H1 (cell line): ENCODE measurements at regions not wholly inside any gene's neighbourhood (a gene's known extent, or its start where the extent isn't known, plus 50 kb on each side); places are given as distances from the start of the nearest gene placed in this dataset.

Source experiments
- CTCF ChIA-PET: fragments of 300-600 bp; sonication (Branson Sonifier 250); formaldehyde crosslinking; loops from one replicate; lab custom pipeline; 2021; ENCODE audit not compliant: partially characterized antibody; lab: Charles Lee
- POLR2A ChIA-PET: fragments of 300-600 bp; sonication (Branson Sonifier 250); formaldehyde crosslinking; loops from one replicate; lab custom pipeline; 2021; ENCODE audit warnings: inconsistent platforms; ENCODE audit not compliant: partially characterized antibody; lab: Charles Lee
- DNase-seq, 2 experiments: peaks; one replicate each; pipeline versions ENCODE4 v3.0.0 to v3.0.0-alpha.2; 2010 to 2022; ENCODE audit warnings: low spot score in 2 of 2, low read depth in 1 of 2, mixed read lengths in 1 of 2
- FAIRE-seq: peaks from 2 replicates; lab custom pipeline; 2011; peaks lifted over from hg19 to GRCh38; lab: Jason Lieb, UNC
- H2AFZ ChIP-seq: 2 replicates; pipeline ENCODE4 v1.8.1; 2012; ENCODE audit warnings: low read length, inconsistent platforms
- H2AK5ac ChIP-seq: 2 replicates; pipeline ENCODE4 v1.6.1; 2013; ENCODE audit warnings: low read depth, low read length
- H2BK120ac ChIP-seq: replicated peaks from 2 replicates; pipeline ENCODE3; 2013; ENCODE audit warnings: low read depth, low read length, inconsistent platforms
- H2BK12ac ChIP-seq: 2 replicates; pipeline ENCODE4 v1.6.1; 2013; ENCODE audit warnings: low read depth, low read length
- H2BK15ac ChIP-seq: 2 replicates; pipeline ENCODE4 v1.6.1; 2013; ENCODE audit warnings: low read length
- H2BK20ac ChIP-seq: 2 replicates; pipeline ENCODE4 v1.6.1; 2013; ENCODE audit warnings: low read length
- H2BK5ac ChIP-seq: 2 replicates; pipeline ENCODE4 v1.6.1; 2013; ENCODE audit warnings: low read depth, low read length
- H3K14ac ChIP-seq: 2 replicates; pipeline ENCODE4 v1.6.1; 2013; ENCODE audit warnings: inconsistent platforms; ENCODE audit not compliant: insufficient read length
- H3K18ac ChIP-seq: 2 replicates; pipeline ENCODE4 v1.6.1; 2013; ENCODE audit warnings: low read length; ENCODE audit errors: extremely low read depth
- H3K23ac ChIP-seq: 2 replicates; pipeline ENCODE4 v1.6.1; 2013; ENCODE audit warnings: inconsistent platforms; ENCODE audit not compliant: insufficient read length
- H3K23me2 ChIP-seq: 2 replicates; pipeline ENCODE4 v1.6.1; 2013; ENCODE audit warnings: low read depth, low read length
- H3K27ac ChIP-seq: 2 replicates; pipeline ENCODE4 v1.6.1; 2011; ENCODE audit warnings: low read depth, low read length, inconsistent platforms
- H3K27me3 ChIP-seq, 4 experiments: replicated peaks in 1 of 4; 1 replicate in 1 of 4; 2 replicates in 3 of 4; pipeline versions ENCODE4 v1.6.1 to v1.8.1; 2011 to 2013; ENCODE audit warnings: low read length in 3 of 4, mild to moderate bottlenecking in 3 of 4, inconsistent platforms in 2 of 4, mixed read lengths in 2 of 4, moderate library complexity in 1 of 4; ENCODE audit not compliant: control insufficient read depth in 3 of 4, insufficient read depth in 3 of 4; ENCODE audit errors: extremely low read depth in 1 of 4
- H3K36me3 ChIP-seq, 4 experiments: 2 replicates each; pipeline versions ENCODE4 v1.6.1 to v1.8.1; 2011 to 2013; ENCODE audit warnings: mild to moderate bottlenecking in 4 of 4, low read length in 3 of 4, moderate library complexity in 2 of 4, control low read depth in 1 of 4, inconsistent platforms in 1 of 4; ENCODE audit not compliant: insufficient read depth in 4 of 4, control insufficient read depth in 2 of 4
- H3K4ac ChIP-seq: replicated peaks from 2 replicates; pipeline ENCODE3; 2013; ENCODE audit warnings: low read length, low read depth, mixed read lengths, inconsistent platforms; ENCODE audit not compliant: insufficient read length
- H3K4me1 ChIP-seq, 4 experiments: replicated peaks in 1 of 4; 1 replicate in 1 of 4; 2 replicates in 3 of 4; pipeline versions ENCODE4 v1.6.1 to v1.8.1; 2011 to 2013; ENCODE audit warnings: low read length in 3 of 4, inconsistent platforms in 2 of 4, mixed read lengths in 1 of 4; ENCODE audit not compliant: insufficient read depth in 4 of 4, control insufficient read depth in 3 of 4
- H3K4me2 ChIP-seq, 2 experiments: 2 replicates each; pipeline versions ENCODE4 v1.6.1 to v1.8.1; 2011 to 2013; ENCODE audit warnings: low read depth in 2 of 2, low read length in 2 of 2, control low read depth in 1 of 2, inconsistent platforms in 1 of 2, mild to moderate bottlenecking in 1 of 2; ENCODE audit not compliant: insufficient read depth in 1 of 2
- H3K4me3 ChIP-seq, 4 experiments: fragments of 200-600, 300-600 bp in 1 of 4; sonication (generic), shearing (Covaris generic), sonication (Bioruptor Twin) in 1 of 4; 2 replicates each; pipeline versions ENCODE4 v1.5.1 to v1.8.1; 2011 to 2016; ENCODE audit warnings: low read length in 4 of 4, low read depth in 3 of 4, control low read depth in 2 of 4, inconsistent platforms in 2 of 4, mild to moderate bottlenecking in 2 of 4, mixed read lengths in 1 of 4, moderate library complexity in 1 of 4; ENCODE audit not compliant: insufficient read depth in 2 of 4; ENCODE audit errors: extremely low read depth in 1 of 4
- H3K56ac ChIP-seq: replicated peaks from 2 replicates; pipeline ENCODE3; 2013; ENCODE audit warnings: low read depth, mild to moderate bottlenecking, mixed read lengths, low read length, inconsistent platforms; ENCODE audit not compliant: insufficient read length
- H3K79me1 ChIP-seq: 2 replicates; pipeline ENCODE4 v1.6.1; 2013; ENCODE audit warnings: low read depth, low read length, control low read depth
- H3K79me2 ChIP-seq, 2 experiments: 2 replicates each; pipeline versions ENCODE4 v1.6.1 to v1.8.1; 2012 to 2013; ENCODE audit warnings: low read length in 2 of 2, mild to moderate bottlenecking in 2 of 2, inconsistent platforms in 1 of 2; ENCODE audit not compliant: insufficient read depth in 2 of 2, control insufficient read depth in 1 of 2
- H3K9ac ChIP-seq, 4 experiments: replicated peaks in 1 of 4; 1 replicate in 1 of 4; 2 replicates in 3 of 4; pipeline versions ENCODE4 v1.6.1 to v1.8.1; 2011 to 2013; ENCODE audit warnings: low read depth in 3 of 4, low read length in 3 of 4, control low read depth in 2 of 4, mild to moderate bottlenecking in 2 of 4, moderate library complexity in 2 of 4, inconsistent platforms in 1 of 4; ENCODE audit errors: extremely low read depth in 1 of 4
- H3K9me3 ChIP-seq, 2 experiments: 2 replicates each; pipeline versions ENCODE4 v1.6.1 to v1.8.1; 2012 to 2013; ENCODE audit warnings: mild to moderate bottlenecking in 2 of 2, moderate library complexity in 2 of 2, control low read depth in 1 of 2, inconsistent platforms in 1 of 2, low read depth in 1 of 2, low read length in 1 of 2, mixed read lengths in 1 of 2; ENCODE audit not compliant: insufficient read depth in 2 of 2
- H4K20me1 ChIP-seq, 2 experiments: replicated peaks in 1 of 2; 2 replicates each; pipeline versions ENCODE3 to v1.8.1; 2011 to 2013; ENCODE audit warnings: inconsistent platforms in 2 of 2, low read length in 2 of 2, mild to moderate bottlenecking in 1 of 2; ENCODE audit not compliant: insufficient read depth in 2 of 2, control insufficient read depth in 1 of 2
- H4K5ac ChIP-seq: 2 replicates; pipeline ENCODE4 v1.6.1; 2013; ENCODE audit warnings: low read length, low read depth, mixed read lengths, inconsistent platforms; ENCODE audit not compliant: insufficient read length
- H4K8ac ChIP-seq: 2 replicates; pipeline ENCODE4 v1.8.0; 2013; ENCODE audit warnings: mild to moderate bottlenecking, moderate library complexity, low read length, inconsistent platforms; ENCODE audit not compliant: insufficient read depth; ENCODE audit errors: extremely low read depth
- H4K91ac ChIP-seq: replicated peaks from 2 replicates; pipeline ENCODE3; 2013; ENCODE audit warnings: low read length, mixed read lengths, inconsistent platforms; ENCODE audit not compliant: insufficient read length
- BCL11A ChIP-seq, 2 experiments: IDR thresholded peaks; one replicate each; pipeline ENCODE4 v1.6.1; 2011; ENCODE audit warnings: low read depth in 2 of 2, low read length in 2 of 2, mild to moderate bottlenecking in 2 of 2
- CREB1 ChIP-seq: IDR thresholded peaks from 2 replicates; pipeline ENCODE4 v1.6.1; 2012; ENCODE audit warnings: inconsistent platforms
- KDM1A ChIP-seq: fragments of 200-600, 300-600 bp; sonication (generic); IDR thresholded peaks from 2 replicates; pipeline ENCODE4 v1.7.1; 2016; ENCODE audit warnings: mild to moderate bottlenecking, low read length, borderline replicate concordance
- SIX5 ChIP-seq: IDR thresholded peaks from 2 replicates; pipeline ENCODE4 v1.6.1; 2011; ENCODE audit warnings: mild to moderate bottlenecking, low read depth, low read length
- SUZ12 ChIP-seq: fragments of 200-600 bp; sonication (generic); IDR thresholded peaks from 2 replicates; pipeline ENCODE4 v1.6.1; 2012; ENCODE audit warnings: mild to moderate bottlenecking, inconsistent platforms, low read length, moderate library complexity, mixed read lengths
- TBP ChIP-seq: IDR thresholded peaks from 2 replicates; pipeline ENCODE4 v1.6.1; 2011; ENCODE audit warnings: low read depth, low read length, improper control_type of control experiment
- WGBS, 2 experiments: shearing (Covaris generic) in 1 of 2; methylation state at CpG; one replicate each; pipeline versions ENCODE4 v1.1.6 to v1.1.7; 2013 to 2015; ENCODE audit warnings: low lambda C conversion rate in 2 of 2, mixed read lengths in 2 of 2, inconsistent platforms in 1 of 2, low coverage in 1 of 2, missing lambda C conversion rate in 1 of 2; ENCODE audit not compliant: insufficient replicate concordance in 2 of 2, insufficient coverage in 1 of 2, insufficient read length in 1 of 2; ENCODE audit errors: extremely low coverage in 1 of 2, missing lambda C conversion rate in 1 of 2; 5-methylcytosine and 5-hydroxymethylcytosine counted together

DNA sequence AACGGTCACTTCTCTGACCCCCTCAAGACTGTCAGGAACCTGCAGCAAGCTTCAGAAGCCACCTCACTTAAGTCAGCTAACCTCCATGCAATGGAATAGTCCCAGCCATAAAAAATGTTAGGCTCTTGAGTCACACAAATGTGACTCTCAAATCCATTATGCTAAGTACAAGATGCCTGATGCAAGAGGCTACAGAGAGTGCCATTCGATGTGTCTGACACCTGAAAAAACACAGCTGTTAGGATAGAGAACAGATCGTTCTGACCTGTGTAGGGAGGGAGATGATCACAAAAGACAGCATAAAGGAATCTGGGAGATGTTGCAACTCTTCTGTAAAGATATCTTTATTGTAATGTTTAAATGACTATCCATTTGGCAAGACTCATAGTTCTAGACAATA, 712.4 kb downstream of the TBC1D22A start:
- Histone ChIP-seq H4K20me1 (no peaks in the 10 kb centered on the region), H3K79me2 (no peaks in the 10 kb centered on the region), H3K23me2 (no peaks in the 10 kb centered on the region), H3K4me3 (no peak overlapping the region), H3K4me2 (no peak overlapping the region), H3K79me1 (no peaks in the 10 kb centered on the region), H2BK120ac (no peak overlapping the region), H3K27me3 (no peaks in the 10 kb centered on the region), H3K36me3 (no peaks in the 10 kb centered on the region), H2AK5ac (no peak overlapping the region), H3K9ac (no peak overlapping the region), H2AFZ (no peak overlapping the region), H3K4me1 (no peaks in the 10 kb centered on the region), H2BK12ac (no peak overlapping the region), H2BK15ac (no peak overlapping the region), H3K9me3 (peaks cover 65 to 82% of the 10 kb centered on the region in 2 experiments), H3K23ac (no peak overlapping the region), H3K27ac (no peak overlapping the region), H3K14ac (no peak overlapping the region), H3K4ac (no peak overlapping the region), H3K56ac (no peak overlapping the region), H2BK5ac (no peak overlapping the region), H4K91ac (no peak overlapping the region), H4K5ac (no peak overlapping the region), H3K18ac (no peak overlapping the region), H2BK20ac (no peak overlapping the region), H4K8ac (no peak overlapping the region)
- DNase-seq (no peak), FAIRE-seq (no peak)
- TF ChIP-seq KDM1A, result no peak
- TF ChIP-seq SUZ12, result no peak
- TF ChIP-seq TBP, result no peak
- TF ChIP-seq BCL11A (IDR thresholded peaks at IDR 0.05; ENCODE audit: low read depth in 2 of 2, low read length in 2 of 2), result no peak
- no peak for TF ChIP-seq CREB1
- no peak for TF ChIP-seq SIX5
- 75% methylated on average over 3 of the region's 3 CpGs; no CpG with 5 or more reads in 1 of the 2 experiments for WGBS, 2 experiments
- ChIA-PET CTCF (no interaction called here), POLR2A (no interaction called here)
